Mucosa of gallbladder (tissue), 1 donor: ENCODE measurements at regions not wholly inside any gene's neighbourhood (a gene's known extent, or its start where the extent isn't known, plus 50 kb on each side); places are given as distances from the start of the nearest gene placed in this dataset.
A peak's percentile ranks its signal among the peaks of the same experiment; 100 is the strongest.
"Not testable (repeated sequence)": the region's sequence is repeated elsewhere in the genome, so short reads cannot be mapped to it uniquely, and the experiment has no call there.

Source experiments
- DNase-seq: peaks from one replicate; pipeline ENCODE4 v3.0.0-alpha.2; 2020; ENCODE audit warnings: low spot score
- donor health status: DM: no; HTN: no; CAD: no.

- peak; percentile 62 for DNase-seq
Measured at GRCh38 chrX:155819966-155820491, 61.1 kb upstream of the VAMP7 start.

- DNase-seq = no peak
Measured at GRCh38 chrX:155819525-155819924, 61.6 kb upstream of the VAMP7 start.

- DNase-seq = not testable (repeated sequence)
Measured at GRCh38 chrX:155814391-155814790, 66.8 kb upstream of the VAMP7 start.

DNA sequence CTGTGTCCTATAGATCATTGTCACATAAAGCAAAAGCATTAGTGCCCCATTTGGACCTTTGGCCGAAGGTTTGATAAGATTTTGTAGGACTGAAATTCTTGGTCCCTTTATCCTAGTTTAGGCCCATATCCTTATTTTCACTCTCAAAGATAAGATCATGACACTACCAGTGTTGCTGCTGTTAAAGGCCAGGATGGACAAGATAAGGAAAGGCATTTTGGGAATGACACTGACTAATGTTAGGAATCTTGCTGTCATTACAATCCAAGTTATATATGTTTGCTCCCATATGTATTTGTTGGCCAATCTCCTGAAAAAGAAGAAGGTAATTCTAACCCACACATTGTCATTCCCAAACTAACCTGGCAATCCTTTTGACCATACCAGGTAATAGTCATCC, 101.3 kb upstream of the VAMP7 start:
- DNase-seq = no peak

- DNase-seq = no peak
Measured at GRCh38 chrX:155778844-155779553, 102.1 kb upstream of the VAMP7 start.

DNA sequence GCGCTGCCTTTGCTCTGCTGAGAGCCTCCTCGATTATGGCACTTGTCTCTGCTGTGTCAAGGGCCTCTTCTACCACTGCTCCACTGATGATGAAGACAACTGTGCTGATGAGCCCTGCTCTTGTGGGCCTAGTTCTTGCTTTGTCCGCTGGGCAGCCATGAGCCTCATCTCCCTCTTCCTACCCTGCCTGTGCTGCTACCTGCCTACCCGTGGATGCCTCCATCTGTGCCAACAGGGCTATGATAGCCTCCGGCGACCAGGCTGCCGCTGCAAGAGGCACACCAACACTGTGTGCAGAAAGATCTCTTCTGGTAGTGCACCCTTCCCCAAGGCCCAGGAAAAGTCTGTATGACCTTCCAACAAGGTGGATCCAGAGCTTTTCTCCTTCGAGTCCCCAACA, 106.8 kb upstream of the VAMP7 start:
- no peak for DNase-seq

- no peak for DNase-seq
Measured at GRCh38 chrX:155767876-155768769, 113.0 kb upstream of the VAMP7 start.

DNA sequence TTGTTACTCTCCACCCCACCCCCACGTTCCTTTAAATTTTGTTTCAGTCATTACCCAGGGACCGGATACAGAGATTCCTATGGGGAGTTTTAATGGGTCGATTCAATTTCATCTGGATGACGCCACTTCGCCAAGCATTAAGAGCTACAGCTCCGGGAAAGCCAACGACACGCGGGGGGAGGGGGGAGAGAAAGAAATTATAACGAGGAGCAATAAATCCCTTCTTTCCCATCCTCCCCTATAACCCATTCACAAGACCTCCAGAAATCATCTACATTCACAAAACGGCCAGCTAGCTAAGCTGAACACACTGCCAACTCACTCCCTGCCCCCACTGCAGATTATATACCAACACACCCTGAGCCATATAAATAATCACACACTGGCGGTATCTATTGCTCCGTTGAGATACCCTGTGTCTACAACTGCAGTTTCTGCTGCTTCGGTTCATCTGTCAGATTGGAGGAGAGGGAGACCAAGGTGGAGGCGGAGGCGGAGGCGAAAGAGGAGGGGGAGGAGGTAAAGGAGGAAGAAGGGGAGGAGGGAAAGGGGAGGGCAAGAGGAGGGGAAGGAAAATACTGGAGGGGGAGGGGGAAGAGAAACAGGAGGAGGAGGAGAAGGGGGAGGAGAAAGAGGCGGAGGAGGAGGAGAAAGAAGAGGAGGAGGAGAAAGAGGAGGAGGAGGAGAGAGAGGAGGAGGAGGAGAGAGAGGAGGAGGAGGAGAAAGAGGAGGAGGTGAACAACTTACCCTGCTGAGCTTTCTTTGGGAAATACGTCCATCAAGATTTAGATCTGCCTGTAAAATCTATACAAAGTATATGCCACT, 113.9 kb upstream of the VAMP7 start:
- DNase-seq = peak; percentile 48

- no peak for DNase-seq
Measured at GRCh38 chrX:155766321-155766720, 114.8 kb upstream of the VAMP7 start.

DNA sequence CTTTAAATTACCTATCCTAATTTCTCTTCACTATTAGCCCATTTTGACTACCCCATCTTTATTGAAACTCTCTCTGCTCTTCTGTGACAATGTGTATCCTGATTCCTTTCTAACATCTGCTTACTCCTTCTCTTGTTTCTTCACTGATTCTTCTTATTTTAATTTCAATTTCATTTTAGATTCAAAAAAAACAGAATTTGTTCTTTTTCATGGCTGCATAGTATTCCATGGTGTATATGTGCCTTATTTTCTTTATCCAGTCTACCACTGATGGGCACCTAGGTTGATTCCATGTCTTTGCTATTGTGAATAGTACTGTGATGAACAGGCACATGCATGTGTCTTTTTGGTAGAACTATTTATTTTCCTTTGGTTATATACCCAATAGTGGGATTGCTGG, 120.0 kb upstream of the VAMP7 start:
- DNase-seq = no peak

DNA sequence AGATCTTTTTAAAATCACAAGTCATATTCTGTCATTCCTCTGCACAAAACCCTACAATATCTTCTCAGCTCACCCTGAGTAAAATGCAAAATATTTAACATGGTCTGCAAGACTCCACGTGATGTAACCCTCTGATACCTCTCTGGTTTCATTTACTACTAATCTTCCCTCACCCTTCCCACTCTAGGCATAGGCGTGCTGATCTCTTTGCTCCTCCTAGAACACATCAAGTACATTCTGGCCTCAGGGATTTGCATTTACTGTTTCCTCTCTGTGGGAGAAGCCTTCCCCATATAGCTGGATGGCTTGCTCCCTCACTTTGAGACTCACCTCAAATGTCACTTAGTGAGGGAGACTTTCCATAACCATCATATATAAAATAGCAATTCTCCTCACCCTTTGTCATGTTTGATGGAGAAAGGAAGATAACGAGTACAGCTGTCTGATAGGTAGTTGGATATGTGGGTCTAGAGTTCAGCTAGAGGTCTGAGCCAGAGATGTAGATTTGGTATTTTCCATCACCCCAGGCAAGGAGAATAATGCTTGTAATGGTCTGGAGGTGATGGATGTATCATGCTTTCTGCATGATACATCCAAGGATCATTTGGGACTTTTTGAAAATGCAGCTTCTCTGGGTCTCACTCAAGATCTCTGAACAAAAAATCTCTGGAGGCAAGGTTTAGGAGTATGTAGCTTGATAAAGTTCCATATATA, 123.9 kb upstream of the VAMP7 start:
- no peak for DNase-seq

DNA sequence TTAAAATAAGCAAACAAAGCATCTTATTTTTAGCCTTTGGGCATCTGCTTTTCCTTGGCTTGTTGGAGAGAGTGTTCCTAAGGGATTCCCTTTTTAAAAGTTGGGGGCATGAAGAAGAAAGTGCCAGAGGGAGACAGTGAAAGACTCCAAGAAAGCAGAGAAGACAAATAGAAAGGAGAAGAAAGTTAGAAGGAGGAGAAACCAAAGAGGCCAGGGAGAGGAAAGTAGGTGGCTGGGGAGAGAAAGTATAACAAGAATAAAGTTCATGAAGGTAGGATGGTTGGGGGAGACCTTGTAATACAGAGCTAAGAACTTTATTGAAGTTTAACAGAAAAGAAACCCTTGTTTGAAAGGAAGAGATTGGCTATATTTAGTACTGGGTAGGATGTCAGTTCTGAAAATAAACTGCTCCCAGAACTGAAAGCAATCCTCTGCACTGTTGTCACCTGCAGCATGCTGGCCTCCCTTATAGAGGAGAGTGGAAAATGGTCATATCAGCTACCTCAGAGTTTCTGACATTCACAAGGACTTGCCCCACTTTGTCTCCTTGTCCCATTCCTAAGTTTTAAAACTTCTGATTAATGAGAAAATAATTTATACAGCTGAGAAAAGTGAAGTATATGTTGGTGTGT, 125.3 kb upstream of the VAMP7 start:
- no peak for DNase-seq

DNA sequence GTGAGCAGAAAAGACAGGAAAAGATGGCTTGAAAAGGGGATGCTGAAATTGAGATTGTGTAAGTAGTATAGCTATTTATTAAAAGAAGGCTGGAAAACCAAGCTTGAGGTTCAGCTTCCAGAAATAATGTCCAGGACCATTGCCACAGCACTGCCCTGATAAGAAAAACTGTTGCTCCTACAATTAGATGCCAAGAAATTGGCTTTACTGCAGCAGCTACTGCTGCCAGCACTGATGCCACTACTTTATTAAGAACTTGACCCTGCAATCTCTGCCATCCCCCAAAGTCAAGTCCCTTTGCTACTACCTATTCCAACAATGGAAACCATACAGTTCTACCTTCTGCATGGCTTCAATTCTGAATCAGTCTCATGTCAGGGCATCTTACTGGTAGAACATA, 130.0 kb upstream of the VAMP7 start:
- DNase-seq = no peak

- DNase-seq = peak; percentile 67
Measured at GRCh38 chrX:155747520-155747919, 133.6 kb upstream of the VAMP7 start.

DNA sequence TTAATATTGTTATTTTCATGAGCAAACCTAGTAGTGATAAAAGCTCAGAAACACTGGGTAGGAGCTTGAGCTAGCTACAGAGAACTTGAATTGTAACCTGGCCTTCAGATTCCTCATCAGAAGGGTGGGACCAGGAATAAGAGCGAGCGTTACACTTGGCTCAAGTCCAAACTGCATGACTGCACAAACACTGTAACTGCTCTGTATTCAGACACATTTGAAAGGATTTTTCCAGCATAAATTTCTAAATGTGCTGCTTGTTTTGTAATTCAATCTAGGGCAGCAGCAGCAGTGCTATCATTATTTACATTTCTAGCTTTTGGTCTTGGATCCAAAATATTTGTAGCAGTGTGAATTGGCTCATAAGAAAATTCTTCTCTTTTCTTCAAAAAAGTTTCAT, 133.0 kb upstream of the TMLHE start:
- peak; percentile 28 for DNase-seq

DNA sequence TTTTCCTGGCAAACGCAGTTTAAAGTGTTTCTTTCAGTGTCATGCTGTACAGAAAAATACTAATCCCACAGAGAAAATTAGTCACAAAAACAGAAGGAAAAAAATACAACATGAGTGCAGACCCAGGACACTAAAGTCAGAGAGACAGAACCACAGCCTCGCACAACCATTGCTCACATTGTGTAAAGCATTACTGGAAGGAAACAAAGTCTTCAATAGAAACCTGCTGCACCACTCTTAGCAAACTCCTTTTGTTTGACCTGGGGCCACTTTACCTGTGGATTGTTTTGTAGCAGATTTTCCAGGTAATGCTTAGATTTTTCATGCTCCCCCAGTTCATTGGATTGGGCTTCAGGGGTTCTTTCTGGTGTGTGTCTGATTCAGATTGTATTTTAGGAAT, 131.8 kb upstream of the TMLHE start:
- DNase-seq = no peak

- not testable (repeated sequence) for DNase-seq
Measured at GRCh38 chrX:155728335-155728734, 115.6 kb upstream of the TMLHE start.

GRCh38 chrX:155718972-155719586, 106.3 kb upstream of the TMLHE start:
- no peak for DNase-seq

GRCh38 chrX:155715141-155715540, 102.4 kb upstream of the TMLHE start:
- DNase-seq = no peak

- DNase-seq = no peak
Measured at GRCh38 chrX:155695419-155695818, 82.7 kb upstream of the TMLHE start.
